HS-5 (cell line): ENCODE measurements at regions not wholly inside any gene's neighbourhood (a gene's known extent, or its start where the extent isn't known, plus 50 kb on each side); places are given as distances from the start of the nearest gene placed in this dataset.

ENCODE experiments used
- DNase-seq: peaks from one replicate; pipeline ENCODE4 v3.0.0-alpha.2; 2012; ENCODE audit warnings: low read depth

GRCh38 chr20:4600308-4601014 is 85.8 kb upstream of the PRNP start:
- DNase-seq, result no peak

- no peak for DNase-seq
Measured at GRCh38 chr20:4597215-4597614, 89.0 kb upstream of the PRNP start.

- no peak for DNase-seq
Measured at GRCh38 chr20:4593149-4593525, 93.1 kb upstream of the PRNP start.

GRCh38 chr20:4592316-4593148 is 93.7 kb upstream of the PRNP start:
- DNase-seq, result no peak

- DNase-seq, result no peak
Measured at GRCh38 chr20:4591975-4592315, 94.3 kb upstream of the PRNP start.

GRCh38 chr20:4585758-4586157 is 100.5 kb upstream of the PRNP start:
- DNase-seq, result no peak

GRCh38 chr20:4585104-4585753 is 101.0 kb upstream of the PRNP start:
- no peak for DNase-seq

- no peak for DNase-seq
Measured at GRCh38 chr20:4584510-4584909, 101.7 kb upstream of the PRNP start.

- DNase-seq, result no peak
Measured at GRCh38 chr20:4581838-4582237, 104.4 kb upstream of the PRNP start.

GRCh38 chr20:4578375-4578774 is 107.9 kb upstream of the PRNP start:
- DNase-seq, result no peak

GRCh38 chr20:4574356-4574690 is 111.9 kb upstream of the PRNP start:
- no peak for DNase-seq

- DNase-seq, result peak; percentile 88
Measured at GRCh38 chr20:4573564-4574355, 112.5 kb upstream of the PRNP start.

- no peak for DNase-seq
Measured at GRCh38 chr20:4571759-4572531, 114.3 kb upstream of the PRNP start.

- DNase-seq, result no peak
Measured at GRCh38 chr20:4569865-4570264, 116.4 kb upstream of the PRNP start.

GRCh38 chr20:4569092-4569491 is 117.2 kb upstream of the PRNP start:
- DNase-seq, result no peak

GRCh38 chr20:4568361-4568959 is 117.8 kb upstream of the PRNP start:
- DNase-seq, result no peak

- DNase-seq, result no peak
Measured at GRCh38 chr20:4567170-4567569, 119.1 kb upstream of the PRNP start.

- DNase-seq, result no peak
Measured at GRCh38 chr20:4563534-4563933, 122.7 kb upstream of the PRNP start.

- DNase-seq, result no peak
Measured at GRCh38 chr20:4563031-4563430, 123.2 kb upstream of the PRNP start.

- no peak for DNase-seq
Measured at GRCh38 chr20:4560667-4561066, 125.6 kb upstream of the PRNP start.

- DNase-seq, result no peak
Measured at GRCh38 chr20:4559906-4560305, 126.3 kb upstream of the PRNP start.
